Lower leg skin (tissue), 3 donors: ENCODE measurements at regions not wholly inside any gene's neighbourhood (a gene's known extent, or its start where the extent isn't known, plus 50 kb on each side); places are given as distances from the start of the nearest gene placed in this dataset.

Experiments
- POLR2A ChIP-seq, 2 donors: fragments of 450-650 bp; IDR thresholded peaks; one replicate each; pipeline ENCODE4 v1.6.1; 2016 to 2017; ENCODE audit warnings: antibody characterized with exemption in 2 of 2, mild to moderate bottlenecking in 1 of 2, moderate library complexity in 1 of 2
- TF ChIP-seq, protein P1 (sequence below), 3 donors: fragments of 450-650 bp; IDR thresholded peaks; one replicate each; pipeline ENCODE4 v1.5.1; 2016; ENCODE audit warnings: antibody characterized with exemption in 3 of 3, mild to moderate bottlenecking in 3 of 3, moderate library complexity in 2 of 3

DNA sequence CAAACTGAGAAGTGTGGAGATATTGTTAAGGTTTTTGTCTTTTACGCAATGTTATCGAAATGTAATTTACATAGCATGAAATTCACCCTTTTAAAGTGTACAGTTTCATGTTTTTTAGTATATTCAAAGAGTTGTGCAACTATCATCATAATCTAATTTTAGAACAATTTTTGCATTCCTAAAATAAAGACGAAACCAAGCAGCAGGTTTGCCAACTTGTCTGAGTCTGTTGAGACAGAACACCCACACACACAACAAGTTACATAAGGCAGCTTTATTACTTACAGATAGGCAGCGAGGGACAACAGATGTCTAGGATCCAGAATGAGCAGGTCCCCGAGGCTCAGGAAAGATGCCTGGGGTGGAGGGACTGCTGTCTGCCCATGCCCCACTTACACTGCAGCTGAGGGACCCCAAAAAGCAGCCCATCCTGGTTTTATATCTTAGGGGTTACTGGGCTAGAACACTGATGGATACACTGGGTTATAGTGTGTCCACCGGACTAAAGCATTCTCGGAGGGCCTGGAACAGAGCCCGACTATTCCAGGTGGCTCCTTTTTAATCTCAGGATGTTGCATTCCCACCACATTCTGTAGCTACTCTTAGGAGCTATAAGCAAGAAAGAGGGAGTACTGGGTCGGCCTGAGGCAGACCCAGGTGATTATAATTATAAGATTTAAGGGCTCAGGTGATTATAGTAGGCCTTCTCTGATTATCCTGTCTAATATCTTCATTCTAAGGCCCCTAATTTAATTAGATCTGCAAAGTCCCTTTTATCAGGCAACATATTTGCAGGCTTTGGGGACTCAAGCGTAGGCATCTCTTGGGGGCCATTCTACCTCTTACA is 150.2 kb upstream of the DOK6 start:
- TF ChIP-seq, protein P1, sequence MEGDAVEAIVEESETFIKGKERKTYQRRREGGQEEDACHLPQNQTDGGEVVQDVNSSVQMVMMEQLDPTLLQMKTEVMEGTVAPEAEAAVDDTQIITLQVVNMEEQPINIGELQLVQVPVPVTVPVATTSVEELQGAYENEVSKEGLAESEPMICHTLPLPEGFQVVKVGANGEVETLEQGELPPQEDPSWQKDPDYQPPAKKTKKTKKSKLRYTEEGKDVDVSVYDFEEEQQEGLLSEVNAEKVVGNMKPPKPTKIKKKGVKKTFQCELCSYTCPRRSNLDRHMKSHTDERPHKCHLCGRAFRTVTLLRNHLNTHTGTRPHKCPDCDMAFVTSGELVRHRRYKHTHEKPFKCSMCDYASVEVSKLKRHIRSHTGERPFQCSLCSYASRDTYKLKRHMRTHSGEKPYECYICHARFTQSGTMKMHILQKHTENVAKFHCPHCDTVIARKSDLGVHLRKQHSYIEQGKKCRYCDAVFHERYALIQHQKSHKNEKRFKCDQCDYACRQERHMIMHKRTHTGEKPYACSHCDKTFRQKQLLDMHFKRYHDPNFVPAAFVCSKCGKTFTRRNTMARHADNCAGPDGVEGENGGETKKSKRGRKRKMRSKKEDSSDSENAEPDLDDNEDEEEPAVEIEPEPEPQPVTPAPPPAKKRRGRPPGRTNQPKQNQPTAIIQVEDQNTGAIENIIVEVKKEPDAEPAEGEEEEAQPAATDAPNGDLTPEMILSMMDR (IDR thresholded peaks at IDR 0.05): no peak
- no peak for TF ChIP-seq POLR2A (IDR thresholded peaks at IDR 0.05)
